Endothelial cell of umbilical vein (primary cell): ENCODE measurements at regions not wholly inside any gene's neighbourhood (a gene's known extent, or its start where the extent isn't known, plus 50 kb on each side); places are given as distances from the start of the nearest gene placed in this dataset.

Experiments
- CTCF ChIP-seq, 2 donors: IDR thresholded peaks; 1 replicate in 1 of 2; 2 replicates in 1 of 2; pipeline ENCODE4 v1.5.1; 2011; ENCODE audit warnings: low read length in 2 of 2, mild to moderate bottlenecking in 2 of 2, moderate library complexity in 2 of 2, control low read depth in 1 of 2, inconsistent platforms in 1 of 2, low read depth in 1 of 2; ENCODE audit not compliant: insufficient read depth in 1 of 2; ENCODE audit errors: extremely low read depth in 1 of 2
- EZH2 ChIP-seq: IDR thresholded peaks from 2 replicates; pipeline ENCODE4 v1.6.1; 2012; ENCODE audit warnings: borderline replicate concordance, low read depth, mild to moderate bottlenecking, moderate library complexity, low read length, inconsistent platforms; ENCODE audit not compliant: severe bottlenecking
- GATA2 ChIP-seq: IDR thresholded peaks from 2 replicates; pipeline ENCODE4 v1.7.0; 2011; ENCODE audit warnings: low read depth, mild to moderate bottlenecking, moderate library complexity, mixed read lengths, low read length; ENCODE audit not compliant: insufficient read length, insufficient read depth
- MAX ChIP-seq: IDR thresholded peaks from 2 replicates; pipeline ENCODE4 v1.6.1; 2011; ENCODE audit not compliant: insufficient read depth, insufficient read length
- MYC ChIP-seq: IDR thresholded peaks from one replicate; pipeline ENCODE4 v1.6.1; 2011; ENCODE audit warnings: mild to moderate bottlenecking, low read depth, low read length
- POLR2A ChIP-seq: IDR thresholded peaks from 2 replicates; pipeline ENCODE4 v1.6.1; 2012; ENCODE audit warnings: low read depth, mild to moderate bottlenecking, control low read depth, low read length
- POLR2AphosphoS5 ChIP-seq: IDR thresholded peaks from 2 replicates; pipeline ENCODE4 v1.6.1; 2012; ENCODE audit warnings: low read depth, mild to moderate bottlenecking, control low read depth, low read length, moderate library complexity; ENCODE audit not compliant: insufficient read depth

GRCh38 chr6:91164105-91164504, 577.2 kb upstream of the MAP3K7 start:
- no peak for TF ChIP-seq CTCF (IDR thresholded peaks at IDR 0.05; ENCODE audit: extremely low read depth in 1 of 2, insufficient read depth in 1 of 2, low read depth in 1 of 2, low read length in 2 of 2)
- TF ChIP-seq MYC: no peak
- TF ChIP-seq GATA2: no peak
- TF ChIP-seq POLR2A: no peak
- no peak for TF ChIP-seq POLR2AphosphoS5
- no peak for TF ChIP-seq MAX
- TF ChIP-seq EZH2: no peak
